Natural killer cell treated with Interleukin-12 subunit alpha and Interleukin-12 subunit beta and Interleukin-15 and Interleukin-18, amount 100 ng/mL, for 72 hours (primary cell): ENCODE measurements at regions not wholly inside any gene's neighbourhood (a gene's known extent, or its start where the extent isn't known, plus 50 kb on each side); places are given as distances from the start of the nearest gene placed in this dataset.
"Not testable (repeated sequence)": the region's sequence is repeated elsewhere in the genome, so short reads cannot be mapped to it uniquely, and the experiment has no call there.

Experiments
- ATAC-seq, 2 donors: fragments of 150-1000 bp; cut with Tn5 transposase in 1 of 2; sonication (Bioruptor Pico), chemical (Tn5 transposase) in 1 of 2; 2 replicates each; pipeline ENCODE4 v1.10.0; 2021
- DNase-seq: peaks from one replicate; pipeline ENCODE4 v3.0.0; 2022; ENCODE audit warnings: low spot score
- H3K27ac Mint-ChIP-seq, 2 donors: 1 replicate in 1 of 2; 2 replicates in 1 of 2; pipeline ENCODE4 v1.8.0; 2022; ENCODE audit warnings: mixed read lengths in 2 of 2, mild to moderate bottlenecking in 1 of 2, moderate library complexity in 1 of 2
- H3K27me3 Mint-ChIP-seq, 2 donors: 1 replicate in 1 of 2; 2 replicates in 1 of 2; pipeline ENCODE4 v1.8.0; 2022; ENCODE audit warnings: mixed read lengths in 2 of 2
- H3K36me3 Mint-ChIP-seq: one replicate; pipeline ENCODE4 v1.8.0; 2022; ENCODE audit warnings: mixed read lengths
- H3K4me1 Mint-ChIP-seq, 2 donors: 1 replicate in 1 of 2; 2 replicates in 1 of 2; pipeline ENCODE4 v1.8.0; 2022; ENCODE audit warnings: low read depth in 2 of 2, mixed read lengths in 2 of 2, mild to moderate bottlenecking in 1 of 2
- H3K4me3 Mint-ChIP-seq: one replicate; pipeline ENCODE4 v1.8.0; 2022; ENCODE audit warnings: mixed read lengths
- H3K9me3 Mint-ChIP-seq: 2 replicates; pipeline ENCODE4 v1.8.0; 2022; ENCODE audit warnings: mixed read lengths

GRCh38 chrX:13189380-13189779, 130.5 kb downstream of the ATXN3L start:
- H3K4me3 Mint-ChIP-seq = no peak overlapping the region
- H3K4me1 Mint-ChIP-seq = peaks cover 0 to 6% of the 10 kb centered on the region in 2 donors
- DNase-seq = no peak
- H3K36me3 Mint-ChIP-seq = peaks cover 3% of the 10 kb centered on the region
- no peak overlapping the region for H3K27ac Mint-ChIP-seq
- peaks cover 6% of the 10 kb centered on the region for H3K9me3 Mint-ChIP-seq
- no peak for ATAC-seq
- H3K27me3 Mint-ChIP-seq = peaks cover 0 to 21% of the 10 kb centered on the region in 2 donors

GRCh38 chrX:13188731-13189309, 131.0 kb downstream of the ATXN3L start:
- Mint-ChIP-seq H3K36me3 (peaks cover 5% of the 10 kb centered on the region), H3K9me3 (peaks cover 11% of the 10 kb centered on the region), H3K4me1 (peaks cover 0 to 6% of the 10 kb centered on the region in 2 donors), H3K27me3 (peaks cover 0 to 23% of the 10 kb centered on the region in 2 donors), H3K27ac (no peak overlapping the region), H3K4me3 (no peak overlapping the region)
- no peak for DNase-seq
- no peak for ATAC-seq

GRCh38 chrX:13186643-13187042, 133.2 kb downstream of the ATXN3L start:
- H3K4me3 Mint-ChIP-seq, DNase-seq, H3K36me3 Mint-ChIP-seq, H3K4me1 Mint-ChIP-seq, ATAC-seq, H3K27ac Mint-ChIP-seq: not testable (repeated sequence)
- peaks cover 0 to 27% of the 10 kb centered on the region in 2 donors for H3K27me3 Mint-ChIP-seq
- peaks cover 13% of the 10 kb centered on the region for H3K9me3 Mint-ChIP-seq

- DNase-seq (no peak), ATAC-seq (peak; percentile 77 to 80)
- Mint-ChIP-seq H3K27ac (peak overlapping the region; percentile 8 to 50), H3K9me3 (peaks cover 13% of the 10 kb centered on the region), H3K4me1 (peaks cover 8 to 11% of the 10 kb centered on the region in 2 donors), H3K36me3 (peaks cover 10% of the 10 kb centered on the region), H3K27me3 (peaks cover 0 to 26% of the 10 kb centered on the region in 2 donors), H3K4me3 (peak overlapping the region; percentile 63)
Measured at GRCh38 chrX:13180807-13181206, 136.4 kb upstream of the FAM9C start.

- DNase-seq (no peak), ATAC-seq (no peak)
- H3K9me3 Mint-ChIP-seq = peaks cover 10% of the 10 kb centered on the region
- H3K4me1 Mint-ChIP-seq = peaks cover 8 to 11% of the 10 kb centered on the region in 2 donors
- peaks cover 9% of the 10 kb centered on the region for H3K36me3 Mint-ChIP-seq
- peaks cover 0 to 26% of the 10 kb centered on the region in 2 donors for H3K27me3 Mint-ChIP-seq
- H3K4me3 Mint-ChIP-seq = no peak overlapping the region
- H3K27ac Mint-ChIP-seq = no peak overlapping the region
Measured at GRCh38 chrX:13179586-13179985, 135.2 kb upstream of the FAM9C start.

GRCh38 chrX:13179100-13179499, 134.7 kb upstream of the FAM9C start:
- Mint-ChIP-seq H3K27me3 (peaks cover 0 to 24% of the 10 kb centered on the region in 2 donors), H3K4me3 (no peak overlapping the region), H3K36me3 (peaks cover 5% of the 10 kb centered on the region), H3K9me3 (peaks cover 5% of the 10 kb centered on the region), H3K27ac (no peak overlapping the region), H3K4me1 (peaks cover 8 to 9% of the 10 kb centered on the region in 2 donors)
- no peak for ATAC-seq
- DNase-seq = no peak

- Mint-ChIP-seq H3K9me3 (no peaks in the 10 kb centered on the region), H3K27me3 (peaks cover 0 to 19% of the 10 kb centered on the region in 2 donors), H3K36me3 (peaks cover 5% of the 10 kb centered on the region), H3K4me3 (no peak overlapping the region), H3K4me1 (peaks cover 8% of the 10 kb centered on the region in 2 donors), H3K27ac (no peak overlapping the region)
- DNase-seq (no peak), ATAC-seq (no peak)
Measured at GRCh38 chrX:13177921-13178566, 133.6 kb upstream of the FAM9C start.

GRCh38 chrX:13175056-13175455, 130.6 kb upstream of the FAM9C start:
- ATAC-seq (no peak), DNase-seq (no peak)
- Mint-ChIP-seq H3K27ac (no peak overlapping the region), H3K4me1 (peaks cover 0 to 3% of the 10 kb centered on the region in 2 donors), H3K4me3 (no peak overlapping the region), H3K36me3 (peaks cover 7% of the 10 kb centered on the region), H3K27me3 (peaks cover 0 to 19% of the 10 kb centered on the region in 2 donors), H3K9me3 (no peaks in the 10 kb centered on the region)

- H3K4me1 Mint-ChIP-seq = peaks cover 19 to 20% of the 10 kb centered on the region in 2 donors
- ATAC-seq = no peak
Measured at GRCh38 chrX:13170966-13171558, 126.6 kb upstream of the FAM9C start.

GRCh38 chrX:13169684-13170083, 125.3 kb upstream of the FAM9C start:
- ATAC-seq = no peak
- H3K4me3 Mint-ChIP-seq = no peak overlapping the region
- H3K27me3 Mint-ChIP-seq = peaks cover 0 to 22% of the 10 kb centered on the region in 2 donors
- H3K9me3 Mint-ChIP-seq = peaks cover 6% of the 10 kb centered on the region
- peaks cover 20% of the 10 kb centered on the region in 2 donors for H3K4me1 Mint-ChIP-seq
- DNase-seq = no peak
- peaks cover 14% of the 10 kb centered on the region for H3K36me3 Mint-ChIP-seq
- H3K27ac Mint-ChIP-seq = no peak overlapping the region

More at GRCh38 chrX:13170966-13171558, 126.6 kb upstream of the FAM9C start:
- Mint-ChIP-seq H3K9me3 (peaks cover 6% of the 10 kb centered on the region), H3K27ac (no peak overlapping the region), H3K36me3 (peaks cover 14% of the 10 kb centered on the region), H3K4me3 (no peak overlapping the region), H3K27me3 (peaks cover 0 to 24% of the 10 kb centered on the region in 2 donors)
- DNase-seq = no peak

- no peak for DNase-seq
- Mint-ChIP-seq H3K27ac (peak overlapping the region; percentile 83 to 85), H3K27me3 (peaks cover 0 to 18% of the 10 kb centered on the region in 2 donors), H3K36me3 (peaks cover 14% of the 10 kb centered on the region), H3K4me3 (peak overlapping the region; percentile 77), H3K4me1 (peaks cover 20% of the 10 kb centered on the region in 2 donors), H3K9me3 (peaks cover 6% of the 10 kb centered on the region)
- ATAC-seq = peak; percentile 60 to 79
Measured at GRCh38 chrX:13168269-13168668, 123.8 kb upstream of the FAM9C start.

- Mint-ChIP-seq H3K27me3 (peaks cover 0 to 17% of the 10 kb centered on the region in 2 donors), H3K9me3 (peaks cover 6% of the 10 kb centered on the region), H3K4me1 (peaks cover 20% of the 10 kb centered on the region in 2 donors), H3K4me3 (peak overlapping the region; percentile 77), H3K27ac (peak overlapping the region; percentile 83 to 85), H3K36me3 (peaks cover 14% of the 10 kb centered on the region)
- ATAC-seq (peak; percentile 48 to 64), DNase-seq (no peak)
Measured at GRCh38 chrX:13167481-13168231, 123.2 kb upstream of the FAM9C start.

GRCh38 chrX:13165266-13166189, 121.1 kb upstream of the FAM9C start:
- DNase-seq (no peak), ATAC-seq (no peak)
- H3K4me1 Mint-ChIP-seq = peaks cover 20 to 25% of the 10 kb centered on the region in 2 donors
- H3K27me3 Mint-ChIP-seq = peaks cover 0 to 13% of the 10 kb centered on the region in 2 donors
- no peak overlapping the region for H3K4me3 Mint-ChIP-seq
- peaks cover 8% of the 10 kb centered on the region for H3K36me3 Mint-ChIP-seq
- H3K27ac Mint-ChIP-seq = peak overlapping the region in 1 of 2 donors; percentile 11
- H3K9me3 Mint-ChIP-seq = peaks cover 8% of the 10 kb centered on the region
